ENCODE measurements at regions not wholly inside any gene's neighbourhood (a gene's known extent, or its start where the extent isn't known, plus 50 kb on each side); places are given as distances from the start of the nearest gene placed in this dataset.
"Not testable (repeated sequence)": the region's sequence is repeated elsewhere in the genome, so short reads cannot be mapped to it uniquely, and the experiment has no call there.

DNA sequence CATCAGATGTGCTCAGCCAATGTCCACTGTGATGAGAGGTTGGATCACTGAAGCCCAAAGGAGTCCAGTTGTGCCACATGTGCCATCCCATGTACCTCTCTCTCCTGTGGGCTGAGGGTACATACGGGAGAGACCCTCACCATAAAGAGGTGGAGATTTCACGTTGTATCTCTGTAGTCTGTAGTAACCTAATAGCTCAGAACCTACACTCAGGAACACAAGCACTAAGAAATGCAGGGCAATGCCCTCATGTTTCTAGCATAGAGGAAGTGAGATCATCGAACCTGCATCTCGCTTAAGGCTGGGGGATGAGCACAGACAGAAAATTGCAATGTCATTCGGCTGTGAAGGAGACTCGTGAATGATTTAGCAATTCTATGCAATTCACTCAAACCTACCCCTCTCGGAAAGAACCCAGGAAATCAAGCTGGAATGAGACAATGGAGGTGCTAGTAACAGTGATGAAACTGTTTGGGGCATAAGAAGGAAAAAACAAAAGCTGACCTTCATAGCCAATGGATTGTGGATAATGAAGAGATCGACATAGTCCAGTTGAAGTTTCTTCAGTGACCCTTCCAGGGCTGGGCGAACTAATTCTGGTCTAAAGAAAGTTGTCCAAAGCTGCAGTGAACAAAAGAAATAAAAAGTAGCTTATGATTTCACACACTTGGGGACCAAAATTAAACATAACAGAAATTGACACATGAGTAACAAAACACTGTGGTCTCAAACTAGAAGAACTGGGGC is 80.3 kb upstream of the UCN3 start:
- no peak for TF ChIP-seq EZH2phosphoT487 (IDR thresholded peaks at IDR 0.05; ENCODE audit: low read depth)
- TF ChIP-seq, protein P1, sequence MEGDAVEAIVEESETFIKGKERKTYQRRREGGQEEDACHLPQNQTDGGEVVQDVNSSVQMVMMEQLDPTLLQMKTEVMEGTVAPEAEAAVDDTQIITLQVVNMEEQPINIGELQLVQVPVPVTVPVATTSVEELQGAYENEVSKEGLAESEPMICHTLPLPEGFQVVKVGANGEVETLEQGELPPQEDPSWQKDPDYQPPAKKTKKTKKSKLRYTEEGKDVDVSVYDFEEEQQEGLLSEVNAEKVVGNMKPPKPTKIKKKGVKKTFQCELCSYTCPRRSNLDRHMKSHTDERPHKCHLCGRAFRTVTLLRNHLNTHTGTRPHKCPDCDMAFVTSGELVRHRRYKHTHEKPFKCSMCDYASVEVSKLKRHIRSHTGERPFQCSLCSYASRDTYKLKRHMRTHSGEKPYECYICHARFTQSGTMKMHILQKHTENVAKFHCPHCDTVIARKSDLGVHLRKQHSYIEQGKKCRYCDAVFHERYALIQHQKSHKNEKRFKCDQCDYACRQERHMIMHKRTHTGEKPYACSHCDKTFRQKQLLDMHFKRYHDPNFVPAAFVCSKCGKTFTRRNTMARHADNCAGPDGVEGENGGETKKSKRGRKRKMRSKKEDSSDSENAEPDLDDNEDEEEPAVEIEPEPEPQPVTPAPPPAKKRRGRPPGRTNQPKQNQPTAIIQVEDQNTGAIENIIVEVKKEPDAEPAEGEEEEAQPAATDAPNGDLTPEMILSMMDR (IDR thresholded peaks at IDR 0.05; ENCODE audit: low read depth, low read length) = no peak
- Histone ChIP-seq H3K36me3 (replicated peaks; ENCODE audit: low read depth, low read length) (no peaks in the 10 kb centered on the region), H3K4me2 (ENCODE audit: low read length) (peak overlapping the region; percentile 73), H2AFZ (ENCODE audit: low read depth, low read length) (peak overlapping the region; percentile 95), H3K9ac (ENCODE audit: low read length) (peak overlapping the region; percentile 35; the same call in 1 of the 2 replicates), H3K27me3 (ENCODE audit: low read depth, low read length) (no peaks in the 10 kb centered on the region), H3K4me1 (ENCODE audit: low read length) (peaks cover 19% of the 10 kb centered on the region), H3K9me3 (ENCODE audit: insufficient read depth, low read length) (no peaks in the 10 kb centered on the region), H3K79me2 (ENCODE audit: low read length) (no peaks in the 10 kb centered on the region), H3K4me3 (ENCODE audit: low read length) (peak overlapping the region; percentile 60), H3K27ac (ENCODE audit: low read length) (peak overlapping the region; percentile 22; the same call in 1 of the 2 replicates), H4K20me1 (ENCODE audit: insufficient read depth, low read length) (no peaks in the 10 kb centered on the region)

DNA sequence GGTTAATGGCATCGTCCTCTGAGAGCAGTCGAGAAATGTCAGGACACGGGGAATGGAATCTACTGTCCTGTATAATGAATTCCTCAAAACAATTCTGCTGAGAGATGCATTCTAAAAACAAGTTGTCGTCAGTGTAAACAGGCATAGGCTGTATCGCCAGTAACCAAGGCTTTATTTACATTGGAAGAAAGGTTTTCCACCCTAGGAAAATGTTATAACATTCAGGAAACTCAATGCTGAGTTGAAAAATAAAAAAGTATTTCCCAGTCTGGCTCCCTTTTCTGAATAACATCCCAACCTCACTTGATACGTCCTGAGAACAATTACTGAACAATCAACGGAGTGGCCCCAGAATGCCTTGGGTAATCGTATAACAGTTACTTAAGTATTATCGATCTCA is 79.6 kb upstream of the UCN3 start:
- Histone ChIP-seq H3K79me2 (ENCODE audit: low read length) (no peaks in the 10 kb centered on the region), H3K27ac (ENCODE audit: low read length) (no peak overlapping the region)
- TF ChIP-seq, protein P1 (IDR thresholded peaks at IDR 0.05; ENCODE audit: low read depth, low read length) = no peak
- no peak for TF ChIP-seq EZH2phosphoT487 (IDR thresholded peaks at IDR 0.05; ENCODE audit: low read depth)

DNA sequence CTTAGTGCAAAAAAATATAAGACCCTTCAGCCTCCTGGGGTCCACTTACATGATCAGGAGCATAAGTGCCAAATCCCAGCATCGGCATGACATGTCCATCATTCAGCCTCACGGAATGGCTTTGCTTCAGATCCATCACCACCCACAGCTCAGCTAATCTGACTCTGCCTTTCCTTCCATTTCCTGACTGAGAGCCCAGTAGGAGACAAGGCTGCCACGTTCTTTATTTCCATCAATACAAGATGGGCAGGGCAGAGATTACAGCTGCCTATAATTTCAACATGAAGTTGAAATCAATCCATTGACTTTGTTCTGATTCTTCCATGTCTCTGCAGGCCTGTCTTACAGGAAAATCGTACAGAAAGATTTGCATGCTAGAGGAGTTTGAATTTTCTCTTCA is 76.4 kb upstream of the UCN3 start:
- TF ChIP-seq, protein P1 (IDR thresholded peaks at IDR 0.05; ENCODE audit: low read depth, low read length) = no peak
- TF ChIP-seq EZH2phosphoT487 (IDR thresholded peaks at IDR 0.05; ENCODE audit: low read depth) = no peak
- Histone ChIP-seq H3K9ac (ENCODE audit: low read length) (no peak overlapping the region), H3K27me3 (ENCODE audit: low read depth, low read length) (no peaks in the 10 kb centered on the region), H3K79me2 (ENCODE audit: low read length) (no peaks in the 10 kb centered on the region), H3K4me1 (ENCODE audit: low read length) (peaks cover 16% of the 10 kb centered on the region), H4K20me1 (ENCODE audit: insufficient read depth, low read length) (no peaks in the 10 kb centered on the region), H3K36me3 (replicated peaks; ENCODE audit: low read depth, low read length) (no peaks in the 10 kb centered on the region), H3K4me2 (ENCODE audit: low read length) (no peak overlapping the region), H3K9me3 (ENCODE audit: insufficient read depth, low read length) (no peaks in the 10 kb centered on the region), H3K4me3 (ENCODE audit: low read length) (no peak overlapping the region), H3K27ac (ENCODE audit: low read length) (no peak overlapping the region), H2AFZ (ENCODE audit: low read depth, low read length) (no peak overlapping the region)

More for the DNA sequence above, 79.6 kb upstream of the UCN3 start:
- Histone ChIP-seq H3K27me3 (ENCODE audit: low read depth, low read length) (no peaks in the 10 kb centered on the region), H3K36me3 (replicated peaks; ENCODE audit: low read depth, low read length) (no peaks in the 10 kb centered on the region), H3K9me3 (ENCODE audit: insufficient read depth, low read length) (no peaks in the 10 kb centered on the region), H3K9ac (ENCODE audit: low read length) (no peak overlapping the region), H3K4me1 (ENCODE audit: low read length) (peaks cover 19% of the 10 kb centered on the region), H4K20me1 (ENCODE audit: insufficient read depth, low read length) (no peaks in the 10 kb centered on the region), H2AFZ (ENCODE audit: low read depth, low read length) (no peak overlapping the region), H3K4me2 (ENCODE audit: low read length) (no peak overlapping the region), H3K4me3 (ENCODE audit: low read length) (no peak overlapping the region)

DNA sequence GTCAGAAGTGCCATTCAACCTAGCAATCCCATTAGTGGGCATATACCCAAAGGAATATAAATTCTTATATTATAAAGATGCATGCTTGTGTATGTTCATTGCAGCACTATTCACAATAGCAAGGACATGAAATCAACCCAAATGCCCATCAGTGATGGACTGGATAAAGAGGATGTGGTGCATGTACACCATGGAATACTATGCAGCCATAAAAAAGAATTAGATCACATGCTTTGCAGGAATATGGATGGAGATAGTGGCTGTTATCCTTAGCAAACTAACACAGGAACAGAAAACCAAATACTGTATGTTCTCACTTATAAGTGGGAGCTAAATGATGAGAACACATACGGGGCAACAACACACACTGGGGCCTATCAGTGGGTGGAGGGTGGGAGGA is 75.5 kb upstream of the UCN3 start:
- not testable (repeated sequence) for H3K4me1 ChIP-seq (ENCODE audit: low read length); H3K4me3 ChIP-seq (ENCODE audit: low read length); H3K9me3 ChIP-seq (ENCODE audit: insufficient read depth, low read length); H3K79me2 ChIP-seq (ENCODE audit: low read length); H3K36me3 ChIP-seq (replicated peaks; ENCODE audit: low read depth, low read length); H3K27ac ChIP-seq (ENCODE audit: low read length); H3K9ac ChIP-seq (ENCODE audit: low read length); H3K27me3 ChIP-seq (ENCODE audit: low read depth, low read length); H2AFZ ChIP-seq (ENCODE audit: low read depth, low read length); H4K20me1 ChIP-seq (ENCODE audit: insufficient read depth, low read length); H3K4me2 ChIP-seq (ENCODE audit: low read length)

Data from OCI-LY3 (cell line).